HG02970 (cell line): ENCODE measurements at regions not wholly inside any gene's neighbourhood (a gene's known extent, or its start where the extent isn't known, plus 50 kb on each side); places are given as distances from the start of the nearest gene placed in this dataset.
"Not testable (repeated sequence)": the region's sequence is repeated elsewhere in the genome, so short reads cannot be mapped to it uniquely, and the experiment has no call there.

Source experiments
- ATAC-seq: cut with Tn5 transposase; IDR thresholded peaks from one replicate; pipeline ENCODE4 v1.9.1; 2021; ENCODE audit warnings: mild to moderate bottlenecking, moderate library complexity, moderate number of reproducible peaks; ENCODE audit not compliant: unreplicated experiment, low FRiP score

DNA sequence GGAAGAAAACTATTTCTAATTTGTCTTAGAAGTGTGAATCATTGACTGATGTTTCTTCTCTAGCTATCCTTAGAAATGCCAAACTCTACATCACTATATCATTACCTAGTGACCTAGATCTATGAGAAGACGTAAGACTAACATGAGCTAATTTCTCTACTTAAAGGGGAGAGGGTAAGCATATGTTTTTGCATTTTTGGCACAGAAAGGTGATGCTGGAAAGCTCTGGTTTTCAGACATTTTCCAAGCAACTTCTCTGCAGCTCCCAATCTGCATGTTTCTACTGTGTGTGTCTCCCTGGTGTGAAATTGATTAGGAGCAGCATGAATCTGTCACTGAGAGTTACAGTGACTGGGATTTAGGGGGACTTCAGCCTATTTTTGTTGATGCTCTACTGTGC, 235.2 kb upstream of the LINC00305 start:
- no peak for ATAC-seq

GRCh38 chr18:64380117-64380516, 231.2 kb upstream of the LINC00305 start:
- ATAC-seq: peak; percentile 87

- no peak for ATAC-seq
These were observed 230.8 kb upstream of the LINC00305 start for GRCh38 chr18:64379662-64380061.

GRCh38 chr18:64377446-64377845, 228.6 kb upstream of the LINC00305 start:
- ATAC-seq: no peak

DNA sequence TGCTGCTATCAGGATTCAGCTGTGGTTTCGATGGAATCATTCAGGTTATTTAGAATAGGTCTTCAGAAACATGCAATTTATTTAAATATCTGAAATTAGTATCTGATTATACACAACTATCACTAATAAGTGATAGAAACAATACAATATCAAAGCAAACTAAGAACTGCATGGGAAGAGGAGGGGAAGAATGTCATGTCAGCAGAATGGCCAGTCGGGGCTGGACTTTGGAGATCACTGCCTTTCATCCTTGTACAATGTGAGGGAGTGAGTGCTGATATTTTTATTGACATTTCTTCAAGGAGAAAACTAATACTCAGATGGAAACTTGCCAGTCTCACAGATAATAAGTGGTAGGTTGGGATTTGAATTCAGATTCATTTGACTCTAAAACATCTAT, 224.0 kb upstream of the LINC00305 start:
- ATAC-seq: no peak

- ATAC-seq: not testable (repeated sequence)
These were observed 221.0 kb upstream of the LINC00305 start for GRCh38 chr18:64369830-64370440.

DNA sequence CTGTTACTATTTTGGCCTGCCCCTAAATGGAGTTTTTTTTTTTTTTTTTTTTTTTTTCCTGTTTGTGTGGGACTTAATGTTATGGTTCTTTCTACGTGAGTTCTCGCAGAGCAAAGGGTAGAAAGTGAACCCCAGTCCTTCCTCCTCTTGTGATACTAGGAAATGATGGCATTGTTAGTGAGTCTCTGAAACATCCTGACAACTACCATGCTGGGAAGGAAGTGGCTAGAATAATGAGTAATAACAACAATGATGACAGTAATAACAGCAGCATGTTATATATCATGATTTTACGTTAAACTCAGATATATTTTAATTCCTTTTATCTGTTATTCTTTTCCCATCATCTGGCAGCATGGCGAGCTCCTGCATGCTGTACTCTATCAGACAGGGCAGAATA, 216.2 kb upstream of the LINC00305 start:
- ATAC-seq: no peak

DNA sequence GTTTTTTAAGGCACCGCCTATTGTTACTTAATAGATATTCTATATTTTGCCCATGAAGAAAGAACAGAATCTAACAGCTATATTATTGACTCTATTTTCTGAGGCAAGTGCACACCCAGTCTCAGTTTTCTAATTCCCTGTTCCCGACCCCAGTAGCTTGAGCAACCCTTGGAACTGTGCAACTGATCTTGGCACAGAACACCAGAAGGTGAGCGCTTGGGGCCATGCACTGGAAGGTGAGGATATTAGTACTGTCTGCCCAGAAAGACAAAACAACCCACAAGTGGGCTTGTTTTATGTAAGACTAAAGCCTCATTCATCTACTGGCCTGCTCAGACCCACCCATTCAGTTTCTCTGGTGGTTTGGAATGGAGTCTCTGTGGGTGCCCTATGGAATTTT, 188.8 kb upstream of the LINC00305 start:
- no peak for ATAC-seq

DNA sequence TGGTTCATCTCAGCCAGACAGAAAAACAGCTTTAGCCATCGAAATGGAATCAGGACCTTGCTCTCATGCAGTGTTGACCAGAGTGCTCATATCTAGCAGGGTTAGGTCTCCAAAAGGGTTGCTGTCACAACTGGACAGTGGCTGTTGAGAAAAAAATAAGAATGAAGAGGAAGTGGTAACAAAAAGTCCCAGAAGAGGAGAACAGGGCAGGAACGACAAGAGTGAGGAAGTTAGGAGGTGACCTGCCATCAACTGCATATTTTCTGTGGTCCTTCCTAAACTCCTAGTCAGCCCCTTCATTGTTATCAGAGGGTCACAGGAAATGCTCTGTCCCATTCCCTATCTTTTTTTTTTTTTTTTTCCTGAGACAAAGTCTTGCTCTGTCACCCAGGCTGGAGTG, 188.1 kb upstream of the LINC00305 start:
- no peak for ATAC-seq

GRCh38 chr18:64334748-64335147, 185.9 kb upstream of the LINC00305 start:
- no peak for ATAC-seq

DNA sequence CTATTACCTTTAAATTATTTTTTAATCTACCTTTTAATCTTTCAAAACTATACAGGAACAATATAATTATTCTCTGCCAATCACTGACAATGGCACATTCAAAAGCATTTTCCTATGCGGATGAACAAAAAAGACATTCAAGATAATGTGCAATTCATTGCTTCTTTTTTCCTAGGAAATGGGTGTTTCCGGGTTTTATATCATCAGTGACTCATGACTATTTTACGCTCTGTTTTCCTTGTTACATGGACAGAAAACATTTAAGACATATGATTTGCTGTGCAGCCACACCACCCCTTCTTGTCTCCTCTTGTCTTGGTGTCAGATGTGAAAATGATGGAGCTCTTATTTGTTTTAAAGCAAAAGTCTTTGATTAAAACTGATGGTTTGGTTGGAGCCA, 184.7 kb upstream of the LINC00305 start:
- no peak for ATAC-seq

- ATAC-seq: no peak
These were observed 183.9 kb upstream of the LINC00305 start for GRCh38 chr18:64332835-64333234.

- no peak for ATAC-seq
These were observed 182.5 kb upstream of the LINC00305 start for GRCh38 chr18:64331419-64331818.

DNA sequence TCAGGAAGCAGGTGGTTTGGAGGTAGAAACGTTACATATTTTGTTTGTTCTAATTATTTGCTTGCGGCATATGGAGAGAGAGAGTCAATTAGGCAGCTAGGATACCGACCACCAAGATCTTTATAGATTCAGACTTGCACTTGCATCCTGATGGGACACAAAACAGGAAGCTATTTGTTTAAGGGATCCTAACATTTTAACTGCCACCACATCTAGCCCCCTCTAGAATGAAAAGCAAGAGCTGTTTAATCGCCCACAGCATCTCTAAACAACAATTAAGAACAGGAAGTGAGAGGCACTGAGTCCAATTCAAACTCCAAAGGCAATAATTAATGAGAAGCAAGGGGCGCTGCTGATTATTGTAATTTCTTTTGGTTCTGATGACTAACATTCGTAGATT, 182.0 kb upstream of the LINC00305 start:
- ATAC-seq: no peak

GRCh38 chr18:64330161-64330560, 181.3 kb upstream of the LINC00305 start:
- no peak for ATAC-seq

GRCh38 chr18:64322189-64322588, 173.3 kb upstream of the LINC00305 start:
- ATAC-seq: no peak

- no peak for ATAC-seq
These were observed 169.7 kb upstream of the LINC00305 start for GRCh38 chr18:64318547-64318946.

DNA sequence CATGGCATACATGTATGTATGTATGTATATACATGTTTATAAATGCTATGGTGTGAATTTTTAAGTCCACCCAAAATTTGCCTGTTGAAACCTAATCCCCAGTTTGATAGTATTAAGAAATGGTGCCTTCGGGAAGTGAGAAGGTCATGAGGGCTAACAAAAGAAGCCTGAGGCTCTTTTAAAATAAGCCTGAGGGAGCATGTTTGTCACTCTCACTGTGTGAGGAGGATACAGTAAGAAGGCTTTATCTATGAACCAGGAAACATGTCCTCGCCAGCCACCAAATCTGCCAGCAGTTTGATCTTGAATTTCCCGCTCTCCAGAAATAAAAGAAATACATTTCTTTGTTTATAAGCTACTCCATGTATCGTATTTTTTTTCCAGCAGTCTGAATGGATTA, 163.0 kb upstream of the LINC00305 start:
- no peak for ATAC-seq

GRCh38 chr18:64295839-64296238, 147.0 kb upstream of the LINC00305 start:
- no peak for ATAC-seq

DNA sequence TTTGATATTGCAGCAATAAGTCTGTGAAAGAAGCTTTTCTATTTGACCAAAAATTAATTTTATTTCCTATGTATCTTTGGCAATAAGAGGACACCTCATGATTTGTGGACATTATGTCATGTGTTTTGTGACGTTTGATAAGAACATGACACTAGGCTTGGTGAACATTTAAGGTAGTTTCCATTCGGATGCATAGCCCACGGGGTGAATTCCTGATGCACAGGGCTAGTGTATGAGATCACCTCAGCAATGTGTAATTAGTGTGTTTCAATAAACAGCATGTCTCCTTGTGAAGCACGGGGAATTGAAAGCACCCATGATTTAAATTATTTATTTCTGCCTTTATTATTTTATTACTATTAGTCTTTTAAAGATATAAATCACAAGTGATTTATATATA, 146.1 kb upstream of the LINC00305 start:
- no peak for ATAC-seq

DNA sequence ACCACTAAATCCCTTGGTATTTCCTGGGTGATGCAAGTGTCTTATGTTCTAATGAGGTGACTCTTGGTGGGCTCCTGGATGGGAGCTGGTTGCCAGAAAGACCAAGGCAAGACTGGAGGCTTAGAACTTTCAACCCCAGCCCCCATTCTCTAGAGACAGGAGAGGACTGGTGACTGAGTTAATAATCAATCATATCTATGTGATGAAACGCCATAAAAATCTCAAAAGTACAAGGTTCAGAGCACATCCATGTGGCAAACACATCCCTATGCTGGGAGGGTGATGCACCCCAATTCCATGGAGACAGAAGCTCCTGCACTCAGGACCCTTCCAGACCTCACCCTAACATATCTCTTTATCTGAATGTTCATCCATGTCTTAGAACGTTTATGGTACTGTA, 139.5 kb upstream of the LINC00305 start:
- no peak for ATAC-seq

GRCh38 chr18:64287926-64288325, 139.0 kb upstream of the LINC00305 start:
- ATAC-seq: no peak

- no peak for ATAC-seq
These were observed 134.2 kb upstream of the LINC00305 start for GRCh38 chr18:64283059-64283458.
